ENCODE measurements at regions not wholly inside any gene's neighbourhood (a gene's known extent, or its start where the extent isn't known, plus 50 kb on each side); places are given as distances from the start of the nearest gene placed in this dataset.

DNA sequence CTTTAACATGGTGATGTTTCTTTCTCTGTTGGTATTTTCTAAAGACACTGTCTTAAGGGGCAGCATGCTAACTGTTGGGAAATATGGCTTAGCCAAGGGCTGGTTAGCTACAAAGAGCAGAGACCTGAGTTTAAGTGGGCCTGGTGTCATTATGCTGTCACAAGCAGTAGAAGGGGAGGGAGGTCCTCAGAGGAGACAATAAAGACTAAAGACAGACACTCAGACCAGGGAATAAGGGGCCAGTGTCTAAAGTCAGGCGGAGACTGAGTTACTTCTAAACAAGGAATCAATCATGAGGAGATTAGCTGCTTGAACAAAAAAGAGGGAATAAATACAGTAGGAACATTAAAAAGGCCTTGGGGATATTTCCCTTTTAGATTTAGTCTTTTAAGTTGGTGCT is 142.7 kb upstream of the DPPA4 start:
- CTCF ChIA-PET = no interaction called here
- no peak for DNase-seq
- H3K4me3 Mint-ChIP-seq (ENCODE audit: low read depth, unreplicated experiment) = no peak overlapping the region
- H3K36me3 Mint-ChIP-seq (ENCODE audit: insufficient read depth, unreplicated experiment) = no peaks in the 10 kb centered on the region
- BruUV-seq (replicated peaks) = no TSS peak
- no peak overlapping the region for H3K27ac Mint-ChIP-seq (ENCODE audit: unreplicated experiment)
- TF ChIP-seq, protein P1, sequence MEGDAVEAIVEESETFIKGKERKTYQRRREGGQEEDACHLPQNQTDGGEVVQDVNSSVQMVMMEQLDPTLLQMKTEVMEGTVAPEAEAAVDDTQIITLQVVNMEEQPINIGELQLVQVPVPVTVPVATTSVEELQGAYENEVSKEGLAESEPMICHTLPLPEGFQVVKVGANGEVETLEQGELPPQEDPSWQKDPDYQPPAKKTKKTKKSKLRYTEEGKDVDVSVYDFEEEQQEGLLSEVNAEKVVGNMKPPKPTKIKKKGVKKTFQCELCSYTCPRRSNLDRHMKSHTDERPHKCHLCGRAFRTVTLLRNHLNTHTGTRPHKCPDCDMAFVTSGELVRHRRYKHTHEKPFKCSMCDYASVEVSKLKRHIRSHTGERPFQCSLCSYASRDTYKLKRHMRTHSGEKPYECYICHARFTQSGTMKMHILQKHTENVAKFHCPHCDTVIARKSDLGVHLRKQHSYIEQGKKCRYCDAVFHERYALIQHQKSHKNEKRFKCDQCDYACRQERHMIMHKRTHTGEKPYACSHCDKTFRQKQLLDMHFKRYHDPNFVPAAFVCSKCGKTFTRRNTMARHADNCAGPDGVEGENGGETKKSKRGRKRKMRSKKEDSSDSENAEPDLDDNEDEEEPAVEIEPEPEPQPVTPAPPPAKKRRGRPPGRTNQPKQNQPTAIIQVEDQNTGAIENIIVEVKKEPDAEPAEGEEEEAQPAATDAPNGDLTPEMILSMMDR (IDR thresholded peaks at IDR 0.05; ENCODE audit: unreplicated experiment) = no peak
- H3K4me1 Mint-ChIP-seq (ENCODE audit: low read depth, unreplicated experiment) = no peaks in the 10 kb centered on the region
- intact Hi-C loops (cut with micrococcal nuclease; ENCODE audit: unreplicated experiment) = no loop called here
- no peaks in the 10 kb centered on the region for H3K9me3 Mint-ChIP-seq (ENCODE audit: low read depth, unreplicated experiment)
- no peaks in the 10 kb centered on the region for H3K27me3 Mint-ChIP-seq (ENCODE audit: unreplicated experiment)

GRCh38 chr3:109478614-109479013 is 141.3 kb upstream of the DPPA4 start:
- Mint-ChIP-seq H3K27ac (ENCODE audit: unreplicated experiment) (no peak overlapping the region), H3K4me3 (ENCODE audit: low read depth, unreplicated experiment) (no peak overlapping the region), H3K4me1 (ENCODE audit: low read depth, unreplicated experiment) (no peaks in the 10 kb centered on the region), H3K27me3 (ENCODE audit: unreplicated experiment) (no peaks in the 10 kb centered on the region), H3K9me3 (ENCODE audit: low read depth, unreplicated experiment) (no peaks in the 10 kb centered on the region), H3K36me3 (ENCODE audit: insufficient read depth, unreplicated experiment) (no peaks in the 10 kb centered on the region)
- CTCF ChIA-PET = no interaction called here
- no TSS peak for BruUV-seq (replicated peaks)
- intact Hi-C loops (cut with micrococcal nuclease; ENCODE audit: unreplicated experiment) = no loop called here
- TF ChIP-seq, protein P1 (IDR thresholded peaks at IDR 0.05; ENCODE audit: unreplicated experiment) = no peak
- no peak for DNase-seq

DNA sequence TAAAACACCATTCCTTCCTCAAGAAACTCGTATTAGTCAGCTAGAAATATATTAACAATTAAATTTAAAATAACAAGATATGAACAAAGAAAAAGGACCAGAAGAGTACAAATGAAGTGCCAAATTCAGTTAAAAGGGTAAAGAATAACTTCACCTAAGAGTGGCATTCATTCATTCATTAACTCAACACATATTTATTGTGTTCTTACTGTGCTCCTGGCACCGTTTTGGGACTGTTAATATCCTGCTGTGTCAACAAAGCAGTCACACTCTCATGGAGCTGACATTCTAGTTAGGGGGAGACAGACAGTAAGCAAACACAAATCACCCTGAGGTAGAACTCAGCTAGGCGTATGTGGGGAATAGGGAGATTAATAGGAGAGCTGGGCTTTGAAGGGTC is 123.6 kb upstream of the DPPA4 start:
- no peak for DNase-seq
- Mint-ChIP-seq H3K4me1 (ENCODE audit: low read depth, unreplicated experiment) (no peaks in the 10 kb centered on the region), H3K27ac (ENCODE audit: unreplicated experiment) (no peak overlapping the region), H3K9me3 (ENCODE audit: low read depth, unreplicated experiment) (no peaks in the 10 kb centered on the region), H3K36me3 (ENCODE audit: insufficient read depth, unreplicated experiment) (no peaks in the 10 kb centered on the region), H3K4me3 (ENCODE audit: low read depth, unreplicated experiment) (no peak overlapping the region), H3K27me3 (ENCODE audit: unreplicated experiment) (no peaks in the 10 kb centered on the region)
- CTCF ChIA-PET = no interaction called here
- no TSS peak for BruUV-seq (replicated peaks)
- intact Hi-C loops (cut with micrococcal nuclease; ENCODE audit: unreplicated experiment) = no loop called here
- TF ChIP-seq, protein P1 (IDR thresholded peaks at IDR 0.05; ENCODE audit: unreplicated experiment) = no peak

GRCh38 chr3:109445210-109445609 is 107.9 kb upstream of the DPPA4 start:
- BruUV-seq (replicated peaks) = no TSS peak
- intact Hi-C loops (cut with micrococcal nuclease; ENCODE audit: unreplicated experiment) = no loop called here
- H3K4me1 Mint-ChIP-seq (ENCODE audit: low read depth, unreplicated experiment) = no peaks in the 10 kb centered on the region
- no peaks in the 10 kb centered on the region for H3K27me3 Mint-ChIP-seq (ENCODE audit: unreplicated experiment)
- H3K36me3 Mint-ChIP-seq (ENCODE audit: insufficient read depth, unreplicated experiment) = no peaks in the 10 kb centered on the region
- no peak for DNase-seq
- H3K27ac Mint-ChIP-seq (ENCODE audit: unreplicated experiment) = no peak overlapping the region
- TF ChIP-seq, protein P1 (IDR thresholded peaks at IDR 0.05; ENCODE audit: unreplicated experiment) = no peak
- H3K9me3 Mint-ChIP-seq (ENCODE audit: low read depth, unreplicated experiment) = peaks cover 8% of the 10 kb centered on the region
- CTCF ChIA-PET = no interaction called here
- no peak overlapping the region for H3K4me3 Mint-ChIP-seq (ENCODE audit: low read depth, unreplicated experiment)

GRCh38 chr3:109442531-109442930 is 105.2 kb upstream of the DPPA4 start:
- Mint-ChIP-seq H3K27ac (ENCODE audit: unreplicated experiment) (no peak overlapping the region), H3K4me1 (ENCODE audit: low read depth, unreplicated experiment) (no peaks in the 10 kb centered on the region), H3K27me3 (ENCODE audit: unreplicated experiment) (no peaks in the 10 kb centered on the region), H3K4me3 (ENCODE audit: low read depth, unreplicated experiment) (no peak overlapping the region), H3K9me3 (ENCODE audit: low read depth, unreplicated experiment) (peaks cover 6% of the 10 kb centered on the region), H3K36me3 (ENCODE audit: insufficient read depth, unreplicated experiment) (no peaks in the 10 kb centered on the region)
- CTCF ChIA-PET = no interaction called here
- TF ChIP-seq, protein P1 (IDR thresholded peaks at IDR 0.05; ENCODE audit: unreplicated experiment) = no peak
- no peak for DNase-seq
- intact Hi-C loops (cut with micrococcal nuclease; ENCODE audit: unreplicated experiment) = no loop called here
- no TSS peak for BruUV-seq (replicated peaks)
